Epithelial cell of esophagus (primary cell): ENCODE measurements at regions not wholly inside any gene's neighbourhood (a gene's known extent, or its start where the extent isn't known, plus 50 kb on each side); places are given as distances from the start of the nearest gene placed in this dataset.
A peak's percentile ranks its signal among the peaks of the same experiment; 100 is the strongest.

Experiments
- DNase-seq: peaks from one replicate; pipeline ENCODE4 v3.0.0; 2010; ENCODE audit warnings: low read depth
- H3K4me3 ChIP-seq: 2 replicates; pipeline ENCODE4 v1.5.1; 2011; ENCODE audit warnings: mild to moderate bottlenecking, low read length, control low read depth
- CTCF ChIP-seq: IDR thresholded peaks from 2 replicates; pipeline ENCODE4 v1.5.1; 2011; ENCODE audit warnings: low read depth, mild to moderate bottlenecking, low read length, control low read depth, inconsistent platforms; ENCODE audit not compliant: insufficient read depth; ENCODE audit errors: missing control alignments

DNA sequence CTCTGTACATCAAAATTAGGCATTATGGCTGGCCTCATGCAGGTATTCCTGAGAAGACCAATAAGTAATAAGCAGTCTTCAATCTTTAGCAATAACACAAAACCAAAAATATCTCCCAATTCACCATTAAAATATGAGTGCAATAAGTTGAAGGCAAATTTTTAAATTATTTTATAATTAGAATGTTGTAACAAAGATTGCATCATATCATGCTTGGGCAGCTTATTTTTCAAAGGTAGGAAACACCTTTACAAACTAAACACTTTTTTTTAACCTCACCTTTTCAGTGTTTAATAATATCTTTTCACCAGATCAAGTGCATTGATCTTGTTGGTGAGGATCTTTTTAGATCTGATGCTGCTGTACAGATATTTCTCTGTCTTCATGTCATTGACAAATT is 592.9 kb upstream of the PITX2 start:
- no peak overlapping the region for H3K4me3 ChIP-seq
- no peak for DNase-seq
- TF ChIP-seq CTCF, result no peak

GRCh38 chr4:111216791-111217190 is 593.9 kb upstream of the PITX2 start:
- DNase-seq, result no peak
- TF ChIP-seq CTCF, result no peak
- H3K4me3 ChIP-seq, result no peak overlapping the region

- no peak for TF ChIP-seq CTCF
- H3K4me3 ChIP-seq, result no peak overlapping the region
- no peak for DNase-seq
Observed at GRCh38 chr4:111221371-111221770, 598.5 kb upstream of the PITX2 start.

DNA sequence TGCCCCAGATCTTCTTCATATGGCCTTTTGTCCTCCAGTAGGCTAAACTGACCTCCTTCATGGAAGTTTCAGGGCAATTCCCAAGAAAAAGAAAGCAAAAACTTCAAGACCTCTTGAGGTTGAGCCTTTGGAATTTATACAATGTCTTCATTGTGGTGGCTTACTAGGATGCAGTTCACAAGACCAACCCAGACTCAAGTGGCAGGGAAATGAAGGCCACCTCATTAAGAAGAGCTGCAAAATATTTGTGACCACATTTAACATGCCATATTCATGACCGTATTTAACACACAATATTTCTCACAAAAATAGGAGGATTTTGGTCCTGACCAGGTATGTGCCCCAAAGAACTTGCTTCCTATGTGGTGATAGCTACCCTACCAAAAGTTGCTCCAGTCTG is 605.5 kb upstream of the PITX2 start:
- no peak for DNase-seq
- no peak overlapping the region for H3K4me3 ChIP-seq
- TF ChIP-seq CTCF, result no peak

DNA sequence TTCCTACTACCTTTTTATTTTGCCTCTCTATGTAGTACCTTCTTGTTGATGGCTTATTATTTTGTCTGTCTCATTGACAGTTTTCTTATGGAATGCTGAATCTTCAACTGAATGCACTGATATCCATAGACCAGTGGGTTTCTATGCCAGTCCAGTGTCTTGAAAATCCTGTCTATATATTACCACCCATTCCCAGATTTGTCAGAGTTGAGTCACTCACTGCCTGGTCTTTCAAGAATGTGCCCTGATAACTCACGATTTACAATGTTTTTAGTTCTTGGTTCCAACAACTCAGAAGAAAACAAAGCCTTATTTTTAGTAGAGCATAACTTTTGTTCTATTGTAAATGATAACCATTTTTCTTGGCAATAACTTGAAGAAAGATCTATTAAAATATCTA is 606.0 kb upstream of the PITX2 start:
- no peak for TF ChIP-seq CTCF
- peak; percentile 47 for DNase-seq
- no peak overlapping the region for H3K4me3 ChIP-seq

- no peak for TF ChIP-seq CTCF
- DNase-seq, result no peak
- no peak overlapping the region for H3K4me3 ChIP-seq
Observed at GRCh38 chr4:111230265-111230664, 607.4 kb upstream of the PITX2 start.

DNA sequence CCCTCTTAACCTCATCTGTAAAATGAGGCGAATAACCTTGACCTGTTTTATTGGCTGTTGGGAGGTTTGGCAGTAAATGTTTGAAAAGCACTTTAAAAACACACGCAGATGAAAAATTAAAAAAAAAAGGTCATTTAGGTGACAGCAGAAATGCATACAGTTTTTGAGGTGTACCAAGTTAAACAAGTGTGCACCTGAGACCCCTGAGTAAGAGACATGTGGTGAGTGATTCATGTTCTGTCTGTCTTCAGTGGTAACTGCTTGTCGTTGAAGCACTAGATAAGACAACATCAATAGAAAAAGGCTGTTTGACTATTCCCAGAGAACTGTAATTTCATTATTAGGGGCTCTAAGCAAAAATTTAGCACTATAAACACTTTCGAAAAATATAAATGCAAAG is 608.4 kb upstream of the PITX2 start:
- TF ChIP-seq CTCF, result no peak
- DNase-seq, result no peak
- H3K4me3 ChIP-seq, result no peak overlapping the region
